SK-N-SH (cell line): ENCODE measurements at regions not wholly inside any gene's neighbourhood (a gene's known extent, or its start where the extent isn't known, plus 50 kb on each side); places are given as distances from the start of the nearest gene placed in this dataset.

ENCODE experiments used
- CTCF ChIA-PET: fragments of 300-600, 350-600 bp; formaldehyde crosslinking; extraction: SDS; loops from one replicate; lab custom pipeline; 2021; lab: Yijun Ruan, JAX
- POLR2A ChIA-PET: fragments of 350-600 bp; sonication (Branson Sonifier 250); formaldehyde crosslinking; extraction: SDS; loops from one replicate; lab custom pipeline; 2020; ENCODE audit warnings: antibody characterized with exemption, inconsistent platforms; lab: Yijun Ruan, JAX
- DNase-seq: peaks from one replicate; pipeline ENCODE4 v3.0.0; 2012
- H2AFZ ChIP-seq: fragments of 200-600 bp; sonication (generic); 2 replicates; pipeline ENCODE4 v1.8.1; 2016; ENCODE audit warnings: antibody characterized with exemption, mild to moderate bottlenecking, low read depth
- H3F3A ChIP-seq: fragments of 200-600 bp; sonication (generic); replicated peaks from 2 replicates; pipeline ENCODE3; 2016; ENCODE audit warnings: antibody characterized with exemption, mild to moderate bottlenecking; ENCODE audit not compliant: insufficient read depth
- H3K27ac ChIP-seq, 2 experiments: fragments of 200-500 bp in 1 of 2; fragments of 200-600 bp in 1 of 2; sonication (Bioruptor generic) in 1 of 2; sonication (generic), shearing (Covaris generic) in 1 of 2; 2 replicates each; pipeline versions ENCODE4 v1.5.1 to v1.6.1; 2014 to 2016; ENCODE audit warnings: low read depth in 2 of 2, inconsistent platforms in 1 of 2, low read length in 1 of 2, mild to moderate bottlenecking in 1 of 2, mixed read lengths in 1 of 2
- H3K27me3 ChIP-seq: fragments of 200-600 bp; sonication (generic), shearing (Covaris generic); 2 replicates; pipeline ENCODE4 v1.6.1; 2016; ENCODE audit warnings: mixed run types; ENCODE audit not compliant: insufficient read depth
- H3K36me3 ChIP-seq, 2 experiments: fragments of 200-500 bp in 1 of 2; fragments of 200-600 bp in 1 of 2; sonication (Bioruptor generic) in 1 of 2; sonication (generic) in 1 of 2; replicated peaks in 1 of 2; 2 replicates each; pipeline versions ENCODE3 to v1.5.1; 2014 to 2016; ENCODE audit warnings: low read length in 1 of 2, mild to moderate bottlenecking in 1 of 2; ENCODE audit not compliant: insufficient read depth in 2 of 2, control insufficient read depth in 1 of 2
- H3K4me1 ChIP-seq, 2 experiments: fragments of 200-500 bp in 1 of 2; fragments of 200-600 bp in 1 of 2; sonication (Bioruptor generic) in 1 of 2; sonication (generic), shearing (Covaris generic) in 1 of 2; 2 replicates each; pipeline versions ENCODE4 v1.5.1 to v1.6.1; 2014 to 2016; ENCODE audit warnings: low read depth in 1 of 2, low read length in 1 of 2, mixed run types in 1 of 2; ENCODE audit not compliant: insufficient read depth in 2 of 2, control insufficient read depth in 1 of 2
- H3K4me2 ChIP-seq: fragments of 200-600 bp; sonication (generic), shearing (Covaris generic); 2 replicates; pipeline ENCODE4 v1.6.1; 2017; ENCODE audit warnings: mixed run types
- H3K4me3 ChIP-seq, 2 experiments: fragments of 200-500 bp in 1 of 2; fragments of 200-600 bp in 1 of 2; sonication (Bioruptor generic) in 1 of 2; sonication (generic), shearing (Covaris generic) in 1 of 2; 2 replicates each; pipeline versions ENCODE4 v1.5.1 to v1.8.1; 2014 to 2016; ENCODE audit warnings: low read depth in 2 of 2, inconsistent platforms in 1 of 2, low read length in 1 of 2, mild to moderate bottlenecking in 1 of 2, mixed read lengths in 1 of 2, moderate library complexity in 1 of 2
- H3K79me2 ChIP-seq: fragments of 200-600 bp; sonication (generic); 2 replicates; pipeline ENCODE4 v1.8.1; 2017; ENCODE audit warnings: mild to moderate bottlenecking; ENCODE audit not compliant: insufficient read depth
- H3K9ac ChIP-seq: fragments of 200-600 bp; sonication (generic); 2 replicates; pipeline ENCODE4 v1.6.1; 2017; ENCODE audit warnings: mixed run types
- H3K9me2 ChIP-seq: fragments of 200-600 bp; sonication (generic); 2 replicates; pipeline ENCODE4 v1.6.1; 2017; ENCODE audit warnings: mixed run types
- H3K9me3 ChIP-seq: fragments of 200-600 bp; sonication (generic); 2 replicates; pipeline ENCODE4 v1.6.1; 2017; ENCODE audit warnings: mixed run types, mild to moderate bottlenecking, moderate library complexity
- H4K20me1 ChIP-seq: fragments of 200-600 bp; sonication (generic); 2 replicates; pipeline ENCODE4 v1.6.1; 2017; ENCODE audit warnings: mild to moderate bottlenecking, mixed run types; ENCODE audit not compliant: insufficient read depth
- CHD2 ChIP-seq: fragments of 150-350 bp; IDR thresholded peaks from 2 replicates; pipeline ENCODE4 v1.6.1; 2018; ENCODE audit warnings: low read length; ENCODE audit not compliant: partially characterized antibody
- CTCF ChIP-seq: fragments of 200-600 bp; sonication (generic); IDR thresholded peaks from 2 replicates; pipeline ENCODE4 v1.6.1; 2017; ENCODE audit warnings: antibody characterized with exemption, mild to moderate bottlenecking, moderate library complexity
- FOSL2 ChIP-seq: IDR thresholded peaks from 2 replicates; pipeline ENCODE4 v1.4.0; 2012; ENCODE audit warnings: low read depth, mild to moderate bottlenecking, moderate library complexity, borderline replicate concordance
- FOXJ3 ChIP-seq: sonication (generic); formaldehyde crosslinking; IDR thresholded peaks from 2 replicates; pipeline ENCODE4 v1.5.1; 2020; ENCODE audit warnings: mild to moderate bottlenecking, missing genetic modification reagents
- FOXM1 ChIP-seq: IDR thresholded peaks from 2 replicates; pipeline ENCODE4 v1.4.0; 2012; ENCODE audit warnings: low read depth, mild to moderate bottlenecking
- GABPA ChIP-seq: IDR thresholded peaks from 2 replicates; pipeline ENCODE4 v1.4.0; 2012; ENCODE audit warnings: low read depth, mild to moderate bottlenecking
- GATA2 ChIP-seq: sonication (generic); formaldehyde crosslinking; IDR thresholded peaks from 2 replicates; pipeline ENCODE4 v1.5.0; 2020; ENCODE audit warnings: mild to moderate bottlenecking, missing genetic modification reagents
- IRF3 ChIP-seq: fragments of 150-350 bp; IDR thresholded peaks from 2 replicates; pipeline ENCODE4 v1.6.1; 2016; ENCODE audit warnings: mild to moderate bottlenecking, low read depth, low read length
- JUND ChIP-seq: IDR thresholded peaks from 2 replicates; pipeline ENCODE4 v1.4.0; 2012
- MEF2A ChIP-seq: IDR thresholded peaks from 2 replicates; pipeline ENCODE4 v1.4.0; 2012; ENCODE audit warnings: low read depth, borderline replicate concordance
- NFIC ChIP-seq: IDR thresholded peaks from 2 replicates; pipeline ENCODE4 v1.4.0; 2012; ENCODE audit warnings: borderline replicate concordance
- NRF1 ChIP-seq: IDR thresholded peaks from 2 replicates; pipeline ENCODE4 v1.6.1; 2012; ENCODE audit warnings: low read depth, mild to moderate bottlenecking, low read length
- PBX3 ChIP-seq: IDR thresholded peaks from 2 replicates; pipeline ENCODE4; 2012
- RAD21 ChIP-seq: IDR thresholded peaks from 2 replicates; pipeline ENCODE4 v1.6.1; 2012; ENCODE audit warnings: mild to moderate bottlenecking, low read length
- RCOR1 ChIP-seq: fragments of 150-350 bp; IDR thresholded peaks from 2 replicates; pipeline ENCODE4 v1.6.1; 2017; ENCODE audit warnings: antibody characterized with exemption, low read length
- REST ChIP-seq: IDR thresholded peaks from 2 replicates; pipeline ENCODE4 v1.6.1; 2012; ENCODE audit warnings: mild to moderate bottlenecking, low read depth, low read length, moderate library complexity
- RFX5 ChIP-seq: IDR thresholded peaks from 2 replicates; pipeline ENCODE4 v1.6.1; 2012; ENCODE audit warnings: mild to moderate bottlenecking, improper control_type of control experiment, low read length
- SIN3A ChIP-seq: IDR thresholded peaks from 2 replicates; pipeline ENCODE4 v1.6.1; 2012; ENCODE audit warnings: low read depth, mild to moderate bottlenecking, low read length, moderate library complexity, borderline replicate concordance
- SMC3 ChIP-seq: IDR thresholded peaks from 2 replicates; pipeline ENCODE4 v1.6.1; 2012; ENCODE audit warnings: low read depth, low read length, improper control_type of control experiment
- TAF1 ChIP-seq: IDR thresholded peaks from 2 replicates; pipeline ENCODE4 v1.6.1; 2012; ENCODE audit warnings: low read depth, mild to moderate bottlenecking, low read length, moderate library complexity, borderline replicate concordance
- TEAD4 ChIP-seq: IDR thresholded peaks from 2 replicates; pipeline ENCODE4 v1.4.0; 2012; ENCODE audit warnings: mild to moderate bottlenecking, borderline replicate concordance; ENCODE audit not compliant: insufficient read depth
- YY1 ChIP-seq: IDR thresholded peaks from 2 replicates; pipeline ENCODE4 v1.4.0; 2012; ENCODE audit warnings: low read depth, mild to moderate bottlenecking
- ZBTB33 ChIP-seq: IDR thresholded peaks from 2 replicates; pipeline ENCODE4 v1.4.0; 2012; ENCODE audit warnings: low read depth, borderline replicate concordance

- TF ChIP-seq PBX3 (no peak), JUND (no peak), GABPA (no peak), FOXM1 (no peak), TEAD4 (no peak), REST (no peak), SMC3 (no peak), CTCF (no peak)
Observed at GRCh38 chr4:114495471-114495928, 103.1 kb upstream of the UGT8 start (continued).

- no peak for TF ChIP-seq IRF3
- TF ChIP-seq NFIC = no peak
- no peak for TF ChIP-seq FOSL2
- no peak for TF ChIP-seq FOXM1
- no peak for TF ChIP-seq FOXJ3 (CRISPR knock-in tag)
- no peak for TF ChIP-seq YY1
- no peak for TF ChIP-seq MEF2A
- no peak for TF ChIP-seq RCOR1
- no peak for TF ChIP-seq JUND
- no peak for TF ChIP-seq ZBTB33
- no peak for TF ChIP-seq SMC3
- no peak for TF ChIP-seq TAF1
- no peak for TF ChIP-seq PBX3
- TF ChIP-seq RAD21 = no peak
- TF ChIP-seq CHD2 = no peak
- TF ChIP-seq GATA2 = no peak
- no peak for TF ChIP-seq RFX5
- no peak for TF ChIP-seq SIN3A
- TF ChIP-seq NRF1 = no peak
- TF ChIP-seq, all 33 proteins: peak for 0
- no peak overlapping the region for H3K4me2 ChIP-seq
- no peaks in the 10 kb centered on the region for H3K27me3 ChIP-seq
- H3K36me3 ChIP-seq = no peaks in the 10 kb centered on the region
- H3K27ac ChIP-seq = no peak overlapping the region
- no peaks in the 10 kb centered on the region; a peak in 1 of 4 replicates for H3K4me1 ChIP-seq
- H3K9me2 ChIP-seq = no peaks in the 10 kb centered on the region
- CTCF ChIA-PET = no interaction called here
- no peaks in the 10 kb centered on the region for H3K9me3 ChIP-seq
- no peaks in the 10 kb centered on the region for H4K20me1 ChIP-seq
- H3K4me3 ChIP-seq = no peak overlapping the region
- no peak for DNase-seq
- POLR2A ChIA-PET = no interaction called here
- H3F3A ChIP-seq = no peaks in the 10 kb centered on the region
- no peaks in the 10 kb centered on the region for H3K79me2 ChIP-seq
- H3K9ac ChIP-seq = no peak overlapping the region
- H2AFZ ChIP-seq = no peak overlapping the region
Observed at GRCh38 chr4:114497116-114497515, 101.5 kb upstream of the UGT8 start.
